Keratinocyte (primary cell): ENCODE measurements at regions not wholly inside any gene's neighbourhood (a gene's known extent, or its start where the extent isn't known, plus 50 kb on each side); places are given as distances from the start of the nearest gene placed in this dataset.

Experiments
- DNase-seq: peaks from one replicate; pipeline ENCODE4 v3.0.0-alpha.2; 2011; ENCODE audit warnings: low read depth, missing footprints, low spot score
- FAIRE-seq: peaks from 2 replicates; lab custom pipeline; 2011; peaks lifted over from hg19 to GRCh38; lab: Jason Lieb, UNC
- H2AFZ ChIP-seq: 2 replicates; pipeline ENCODE4 v1.6.0; 2012; ENCODE audit warnings: low read length, control low read depth, inconsistent platforms; ENCODE audit not compliant: control insufficient read depth
- H3K27ac ChIP-seq: 2 replicates; pipeline ENCODE4 v1.5.1; 2011; ENCODE audit warnings: low read length; ENCODE audit not compliant: control insufficient read depth, insufficient read depth
- H3K27me3 ChIP-seq: 3 replicates; pipeline ENCODE4 v1.6.0; 2011; ENCODE audit warnings: low read length; ENCODE audit not compliant: control insufficient read depth, insufficient read depth; ENCODE audit errors: extremely low read depth
- H3K36me3 ChIP-seq, 2 experiments: 2 replicates in 1 of 2; 3 replicates in 1 of 2; pipeline ENCODE4 v1.5.1; 2011; ENCODE audit warnings: low read length in 2 of 2, mild to moderate bottlenecking in 1 of 2; ENCODE audit not compliant: control insufficient read depth in 2 of 2, insufficient read depth in 2 of 2; ENCODE audit errors: extremely low read depth in 1 of 2
- H3K4me1 ChIP-seq: 3 replicates; pipeline ENCODE4 v1.5.1; 2011; ENCODE audit warnings: low read length; ENCODE audit not compliant: control insufficient read depth, insufficient read depth; ENCODE audit errors: extremely low read depth
- H3K4me2 ChIP-seq: 3 replicates; pipeline ENCODE4 v1.6.0; 2011; ENCODE audit warnings: low read depth, low read length; ENCODE audit not compliant: control insufficient read depth, insufficient read depth; ENCODE audit errors: extremely low read depth
- H3K4me3 ChIP-seq, 3 experiments: fragments of 200-600 bp in 1 of 3; sonication (generic) in 1 of 3; 2 replicates in 2 of 3; 3 replicates in 1 of 3; pipeline ENCODE4 v1.5.1; 2011 to 2016; ENCODE audit warnings: low read length in 3 of 3, mild to moderate bottlenecking in 3 of 3, control low read depth in 2 of 3, inconsistent platforms in 1 of 3, low read depth in 1 of 3, mixed read lengths in 1 of 3, mixed run types in 1 of 3, moderate library complexity in 1 of 3; ENCODE audit not compliant: control insufficient read depth in 2 of 3, insufficient read depth in 2 of 3; ENCODE audit errors: extremely low read depth in 1 of 3
- H3K79me2 ChIP-seq: 2 replicates; pipeline ENCODE4 v1.6.0; 2012; ENCODE audit warnings: low read length; ENCODE audit not compliant: control insufficient read depth, insufficient read depth
- H3K9ac ChIP-seq: 3 replicates; pipeline ENCODE4 v1.6.0; 2011; ENCODE audit warnings: low read length; ENCODE audit not compliant: control insufficient read depth, insufficient read depth; ENCODE audit errors: extremely low read depth
- H3K9me1 ChIP-seq: 3 replicates; pipeline ENCODE4 v1.6.0; 2011; ENCODE audit warnings: low read length; ENCODE audit not compliant: control insufficient read depth, insufficient read depth; ENCODE audit errors: extremely low read depth
- H3K9me3 ChIP-seq: 2 replicates; pipeline ENCODE4 v1.5.1; 2012; ENCODE audit warnings: low read depth, low read length; ENCODE audit not compliant: control insufficient read depth
- H4K20me1 ChIP-seq: 3 replicates; pipeline ENCODE4 v1.6.0; 2011; ENCODE audit warnings: low read length; ENCODE audit not compliant: control insufficient read depth, insufficient read depth; ENCODE audit errors: extremely low read depth
- CTCF ChIP-seq, 3 experiments: IDR thresholded peaks in 1 of 3; conservative IDR thresholded peaks in 1 of 3; optimal IDR thresholded peaks in 1 of 3; 2 replicates in 2 of 3; 3 replicates in 1 of 3; pipeline versions ENCODE3 to v1.5.1; 2011; ENCODE audit warnings: low read length in 3 of 3, mild to moderate bottlenecking in 3 of 3, moderate library complexity in 2 of 3, control low read depth in 1 of 3, inconsistent platforms in 1 of 3; ENCODE audit not compliant: insufficient read depth in 2 of 3; ENCODE audit errors: extremely low read depth in 1 of 3
- EZH2 ChIP-seq: IDR thresholded peaks from one replicate; pipeline ENCODE4 v1.6.1; 2012; ENCODE audit warnings: inconsistent platforms, mild to moderate bottlenecking, low read length, moderate library complexity
- dilution Hi-C: fragments of 300-500 bp; cut with MboI; formaldehyde crosslinking; loops from one replicate; pipeline ENCODE4 v1.7.0; 2020; ENCODE audit warnings: low sequenced_read_pairs; ENCODE audit not compliant: extremely low pct_ligation_motif_present

- FAIRE-seq (no peak), DNase-seq (no peak)
- Histone ChIP-seq H3K79me2 (no peaks in the 10 kb centered on the region), H3K9ac (no peak overlapping the region), H4K20me1 (no peaks in the 10 kb centered on the region), H3K4me1 (no peaks in the 10 kb centered on the region), H2AFZ (no peak overlapping the region), H3K4me2 (no peak overlapping the region), H3K9me3 (no peaks in the 10 kb centered on the region), H3K36me3 (no peaks in the 10 kb centered on the region), H3K4me3 (no peak overlapping the region), H3K27me3 (no peaks in the 10 kb centered on the region), H3K9me1 (no peaks in the 10 kb centered on the region), H3K27ac (no peak overlapping the region)
- dilution Hi-C loops: no loop called here
- TF ChIP-seq EZH2 (no peak), CTCF (optimal IDR thresholded peaks at IDR 0.05 in 1 of 3, IDR thresholded peaks at IDR 0.05 in 1 of 3, conservative IDR thresholded peaks at IDR 0.05 in 1 of 3; ENCODE audit: extremely low read depth in 1 of 3, insufficient read depth in 2 of 3, low read length in 3 of 3) (no peak)
Observed at GRCh38 chr12:113645183-113645582, 173.5 kb upstream of the LHX5 start.

- Histone ChIP-seq H3K9ac (no peak overlapping the region), H4K20me1 (no peaks in the 10 kb centered on the region), H3K79me2 (no peaks in the 10 kb centered on the region), H3K9me1 (no peaks in the 10 kb centered on the region), H3K27me3 (no peaks in the 10 kb centered on the region), H3K4me2 (no peak overlapping the region), H2AFZ (no peak overlapping the region), H3K27ac (no peak overlapping the region), H3K9me3 (no peaks in the 10 kb centered on the region), H3K4me1 (no peaks in the 10 kb centered on the region), H3K4me3 (no peak overlapping the region), H3K36me3 (no peaks in the 10 kb centered on the region)
- DNase-seq: no peak
- dilution Hi-C loops: no loop called here
- TF ChIP-seq EZH2: no peak
- TF ChIP-seq CTCF (optimal IDR thresholded peaks at IDR 0.05 in 1 of 3, IDR thresholded peaks at IDR 0.05 in 1 of 3, conservative IDR thresholded peaks at IDR 0.05 in 1 of 3; ENCODE audit: extremely low read depth in 1 of 3, insufficient read depth in 2 of 3, low read length in 3 of 3): no peak
- FAIRE-seq: no peak
Observed at GRCh38 chr12:113643177-113643974, 171.7 kb upstream of the LHX5 start.
